H1 (cell line): ENCODE measurements at regions not wholly inside any gene's neighbourhood (a gene's known extent, or its start where the extent isn't known, plus 50 kb on each side); places are given as distances from the start of the nearest gene placed in this dataset.

Experiments
- CTCF ChIA-PET: fragments of 300-600 bp; sonication (Branson Sonifier 250); formaldehyde crosslinking; loops from one replicate; lab custom pipeline; 2021; ENCODE audit not compliant: partially characterized antibody; lab: Charles Lee
- POLR2A ChIA-PET: fragments of 300-600 bp; sonication (Branson Sonifier 250); formaldehyde crosslinking; loops from one replicate; lab custom pipeline; 2021; ENCODE audit warnings: inconsistent platforms; ENCODE audit not compliant: partially characterized antibody; lab: Charles Lee
- DNase-seq, 2 experiments: peaks; one replicate each; pipeline versions ENCODE4 v3.0.0 to v3.0.0-alpha.2; 2010 to 2022; ENCODE audit warnings: low spot score in 2 of 2, low read depth in 1 of 2, mixed read lengths in 1 of 2
- FAIRE-seq: peaks from 2 replicates; lab custom pipeline; 2011; peaks lifted over from hg19 to GRCh38; lab: Jason Lieb, UNC
- H2AFZ ChIP-seq: 2 replicates; pipeline ENCODE4 v1.8.1; 2012; ENCODE audit warnings: low read length, inconsistent platforms
- H2AK5ac ChIP-seq: 2 replicates; pipeline ENCODE4 v1.6.1; 2013; ENCODE audit warnings: low read depth, low read length
- H2BK120ac ChIP-seq: replicated peaks from 2 replicates; pipeline ENCODE3; 2013; ENCODE audit warnings: low read depth, low read length, inconsistent platforms
- H2BK12ac ChIP-seq: 2 replicates; pipeline ENCODE4 v1.6.1; 2013; ENCODE audit warnings: low read depth, low read length
- H2BK15ac ChIP-seq: 2 replicates; pipeline ENCODE4 v1.6.1; 2013; ENCODE audit warnings: low read length
- H2BK20ac ChIP-seq: 2 replicates; pipeline ENCODE4 v1.6.1; 2013; ENCODE audit warnings: low read length
- H2BK5ac ChIP-seq: 2 replicates; pipeline ENCODE4 v1.6.1; 2013; ENCODE audit warnings: low read depth, low read length
- H3K14ac ChIP-seq: 2 replicates; pipeline ENCODE4 v1.6.1; 2013; ENCODE audit warnings: inconsistent platforms; ENCODE audit not compliant: insufficient read length
- H3K18ac ChIP-seq: 2 replicates; pipeline ENCODE4 v1.6.1; 2013; ENCODE audit warnings: low read length; ENCODE audit errors: extremely low read depth
- H3K23ac ChIP-seq: 2 replicates; pipeline ENCODE4 v1.6.1; 2013; ENCODE audit warnings: inconsistent platforms; ENCODE audit not compliant: insufficient read length
- H3K23me2 ChIP-seq: 2 replicates; pipeline ENCODE4 v1.6.1; 2013; ENCODE audit warnings: low read depth, low read length
- H3K27ac ChIP-seq: 2 replicates; pipeline ENCODE4 v1.6.1; 2011; ENCODE audit warnings: low read depth, low read length, inconsistent platforms
- H3K27me3 ChIP-seq, 4 experiments: replicated peaks in 1 of 4; 1 replicate in 1 of 4; 2 replicates in 3 of 4; pipeline versions ENCODE4 v1.6.1 to v1.8.1; 2011 to 2013; ENCODE audit warnings: low read length in 3 of 4, mild to moderate bottlenecking in 3 of 4, inconsistent platforms in 2 of 4, mixed read lengths in 2 of 4, moderate library complexity in 1 of 4; ENCODE audit not compliant: control insufficient read depth in 3 of 4, insufficient read depth in 3 of 4; ENCODE audit errors: extremely low read depth in 1 of 4
- H3K36me3 ChIP-seq, 4 experiments: 2 replicates each; pipeline versions ENCODE4 v1.6.1 to v1.8.1; 2011 to 2013; ENCODE audit warnings: mild to moderate bottlenecking in 4 of 4, low read length in 3 of 4, moderate library complexity in 2 of 4, control low read depth in 1 of 4, inconsistent platforms in 1 of 4; ENCODE audit not compliant: insufficient read depth in 4 of 4, control insufficient read depth in 2 of 4
- H3K4ac ChIP-seq: replicated peaks from 2 replicates; pipeline ENCODE3; 2013; ENCODE audit warnings: low read length, low read depth, mixed read lengths, inconsistent platforms; ENCODE audit not compliant: insufficient read length
- H3K4me1 ChIP-seq, 4 experiments: replicated peaks in 1 of 4; 1 replicate in 1 of 4; 2 replicates in 3 of 4; pipeline versions ENCODE4 v1.6.1 to v1.8.1; 2011 to 2013; ENCODE audit warnings: low read length in 3 of 4, inconsistent platforms in 2 of 4, mixed read lengths in 1 of 4; ENCODE audit not compliant: insufficient read depth in 4 of 4, control insufficient read depth in 3 of 4
- H3K4me2 ChIP-seq, 2 experiments: 2 replicates each; pipeline versions ENCODE4 v1.6.1 to v1.8.1; 2011 to 2013; ENCODE audit warnings: low read depth in 2 of 2, low read length in 2 of 2, control low read depth in 1 of 2, inconsistent platforms in 1 of 2, mild to moderate bottlenecking in 1 of 2; ENCODE audit not compliant: insufficient read depth in 1 of 2
- H3K4me3 ChIP-seq, 4 experiments: fragments of 200-600, 300-600 bp in 1 of 4; sonication (generic), shearing (Covaris generic), sonication (Bioruptor Twin) in 1 of 4; 2 replicates each; pipeline versions ENCODE4 v1.5.1 to v1.8.1; 2011 to 2016; ENCODE audit warnings: low read length in 4 of 4, low read depth in 3 of 4, control low read depth in 2 of 4, inconsistent platforms in 2 of 4, mild to moderate bottlenecking in 2 of 4, mixed read lengths in 1 of 4, moderate library complexity in 1 of 4; ENCODE audit not compliant: insufficient read depth in 2 of 4; ENCODE audit errors: extremely low read depth in 1 of 4
- H3K56ac ChIP-seq: replicated peaks from 2 replicates; pipeline ENCODE3; 2013; ENCODE audit warnings: low read depth, mild to moderate bottlenecking, mixed read lengths, low read length, inconsistent platforms; ENCODE audit not compliant: insufficient read length
- H3K79me1 ChIP-seq: 2 replicates; pipeline ENCODE4 v1.6.1; 2013; ENCODE audit warnings: low read depth, low read length, control low read depth
- H3K79me2 ChIP-seq, 2 experiments: 2 replicates each; pipeline versions ENCODE4 v1.6.1 to v1.8.1; 2012 to 2013; ENCODE audit warnings: low read length in 2 of 2, mild to moderate bottlenecking in 2 of 2, inconsistent platforms in 1 of 2; ENCODE audit not compliant: insufficient read depth in 2 of 2, control insufficient read depth in 1 of 2
- H3K9ac ChIP-seq, 4 experiments: replicated peaks in 1 of 4; 1 replicate in 1 of 4; 2 replicates in 3 of 4; pipeline versions ENCODE4 v1.6.1 to v1.8.1; 2011 to 2013; ENCODE audit warnings: low read depth in 3 of 4, low read length in 3 of 4, control low read depth in 2 of 4, mild to moderate bottlenecking in 2 of 4, moderate library complexity in 2 of 4, inconsistent platforms in 1 of 4; ENCODE audit errors: extremely low read depth in 1 of 4
- H3K9me3 ChIP-seq, 2 experiments: 2 replicates each; pipeline versions ENCODE4 v1.6.1 to v1.8.1; 2012 to 2013; ENCODE audit warnings: mild to moderate bottlenecking in 2 of 2, moderate library complexity in 2 of 2, control low read depth in 1 of 2, inconsistent platforms in 1 of 2, low read depth in 1 of 2, low read length in 1 of 2, mixed read lengths in 1 of 2; ENCODE audit not compliant: insufficient read depth in 2 of 2
- H4K20me1 ChIP-seq, 2 experiments: replicated peaks in 1 of 2; 2 replicates each; pipeline versions ENCODE3 to v1.8.1; 2011 to 2013; ENCODE audit warnings: inconsistent platforms in 2 of 2, low read length in 2 of 2, mild to moderate bottlenecking in 1 of 2; ENCODE audit not compliant: insufficient read depth in 2 of 2, control insufficient read depth in 1 of 2
- H4K5ac ChIP-seq: 2 replicates; pipeline ENCODE4 v1.6.1; 2013; ENCODE audit warnings: low read length, low read depth, mixed read lengths, inconsistent platforms; ENCODE audit not compliant: insufficient read length
- H4K8ac ChIP-seq: 2 replicates; pipeline ENCODE4 v1.8.0; 2013; ENCODE audit warnings: mild to moderate bottlenecking, moderate library complexity, low read length, inconsistent platforms; ENCODE audit not compliant: insufficient read depth; ENCODE audit errors: extremely low read depth
- H4K91ac ChIP-seq: replicated peaks from 2 replicates; pipeline ENCODE3; 2013; ENCODE audit warnings: low read length, mixed read lengths, inconsistent platforms; ENCODE audit not compliant: insufficient read length
- CBX8 ChIP-seq: fragments of 300-800, 300-1000 bp; sonication (generic); IDR thresholded peaks from 2 replicates; pipeline ENCODE4 v1.7.1; 2016; ENCODE audit warnings: low read depth, low read length, borderline replicate concordance
- WGBS, 2 experiments: shearing (Covaris generic) in 1 of 2; methylation state at CpG; one replicate each; pipeline versions ENCODE4 v1.1.6 to v1.1.7; 2013 to 2015; ENCODE audit warnings: low lambda C conversion rate in 2 of 2, mixed read lengths in 2 of 2, inconsistent platforms in 1 of 2, low coverage in 1 of 2, missing lambda C conversion rate in 1 of 2; ENCODE audit not compliant: insufficient replicate concordance in 2 of 2, insufficient coverage in 1 of 2, insufficient read length in 1 of 2; ENCODE audit errors: extremely low coverage in 1 of 2, missing lambda C conversion rate in 1 of 2; 5-methylcytosine and 5-hydroxymethylcytosine counted together

DNA sequence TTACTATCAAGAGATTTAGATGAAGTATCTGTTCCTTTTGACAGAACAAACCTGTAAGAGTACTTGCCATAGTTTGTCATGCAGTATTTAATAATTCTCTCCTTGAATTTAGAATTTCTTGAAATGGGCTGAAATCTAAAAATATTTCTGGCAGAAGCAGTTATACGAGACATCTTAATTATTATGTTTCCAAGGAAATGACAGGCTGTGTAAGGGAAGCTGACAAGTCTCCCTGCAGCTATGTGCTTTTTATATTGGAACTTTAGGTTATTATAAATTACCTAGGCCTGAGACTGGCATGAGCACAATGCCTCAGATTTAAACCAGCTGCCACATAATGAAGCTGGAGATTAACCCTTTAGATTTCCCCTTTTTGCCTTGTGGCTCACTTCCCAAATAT is 365.0 kb upstream of the EPHA6 start:
- no peaks in the 10 kb centered on the region for H3K79me1 ChIP-seq
- POLR2A ChIA-PET, result no interaction called here
- H2BK120ac ChIP-seq, result no peak overlapping the region

More for the DNA sequence above, 365.0 kb upstream of the EPHA6 start:
- Histone ChIP-seq H3K4me2 (peak overlapping the region in 1 of 2 experiments; percentile 3; a peak in 1 of 4 replicates), H3K9me3 (no peaks in the 10 kb centered on the region), H3K79me2 (no peaks in the 10 kb centered on the region), H2BK20ac (no peak overlapping the region), H3K23me2 (no peaks in the 10 kb centered on the region), H3K23ac (no peak overlapping the region), H3K4me1 (peaks cover 0 to 5% (median 3%) of the 10 kb centered on the region in 4 experiments; a peak in 3 of 7 replicates), H3K9ac (no peak overlapping the region), H3K4me3 (no peak overlapping the region), H2BK15ac (no peak overlapping the region), H3K14ac (no peak overlapping the region), H3K36me3 (no peaks in the 10 kb centered on the region), H3K56ac (no peak overlapping the region), H2BK12ac (no peak overlapping the region), H2BK5ac (no peak overlapping the region), H3K18ac (no peak overlapping the region), H4K8ac (no peak overlapping the region), H4K20me1 (no peaks in the 10 kb centered on the region), H3K27me3 (no peaks in the 10 kb centered on the region), H4K91ac (no peak overlapping the region), H2AFZ (no peak overlapping the region), H4K5ac (no peak overlapping the region), H2AK5ac (no peak overlapping the region), H3K4ac (no peak overlapping the region), H3K27ac (no peak overlapping the region)
- no peak for TF ChIP-seq CBX8
- CTCF ChIA-PET, result no interaction called here
- DNase-seq (no peak), FAIRE-seq (no peak)
- 96% methylated on average over 1 of the region's 1 CpG; no CpG with 5 or more reads in 1 of the 2 experiments for WGBS, 2 experiments
